Peyer's patch (tissue), 4 donors: ENCODE measurements at regions not wholly inside any gene's neighbourhood (a gene's known extent, or its start where the extent isn't known, plus 50 kb on each side); places are given as distances from the start of the nearest gene placed in this dataset.

Source experiments
- CTCF ChIP-seq, 6 experiments: fragments of 450-650 bp in 4 of 6; fragments of 200-600 bp in 2 of 6; sonication (generic) in 1 of 6; IDR thresholded peaks; one replicate each; pipeline ENCODE4 v1.5.1; 2017 to 2019; ENCODE audit warnings: antibody characterized with exemption in 6 of 6, mild to moderate bottlenecking in 3 of 6, moderate library complexity in 1 of 6
- POLR2A ChIP-seq, 2 donors: fragments of 450-650 bp; IDR thresholded peaks; one replicate each; pipeline ENCODE4 v1.5.1; 2017; ENCODE audit warnings: antibody characterized with exemption in 2 of 2, mild to moderate bottlenecking in 2 of 2, moderate library complexity in 2 of 2

- TF ChIP-seq POLR2A (IDR thresholded peaks at IDR 0.05) (no peak), CTCF (IDR thresholded peaks at IDR 0.05) (no peak)
Measured at GRCh38 chr5:155935723-155936122, 391.2 kb upstream of the SGCD start.
